ENCODE measurements at regions not wholly inside any gene's neighbourhood (a gene's known extent, or its start where the extent isn't known, plus 50 kb on each side); places are given as distances from the start of the nearest gene placed in this dataset.

DNA sequence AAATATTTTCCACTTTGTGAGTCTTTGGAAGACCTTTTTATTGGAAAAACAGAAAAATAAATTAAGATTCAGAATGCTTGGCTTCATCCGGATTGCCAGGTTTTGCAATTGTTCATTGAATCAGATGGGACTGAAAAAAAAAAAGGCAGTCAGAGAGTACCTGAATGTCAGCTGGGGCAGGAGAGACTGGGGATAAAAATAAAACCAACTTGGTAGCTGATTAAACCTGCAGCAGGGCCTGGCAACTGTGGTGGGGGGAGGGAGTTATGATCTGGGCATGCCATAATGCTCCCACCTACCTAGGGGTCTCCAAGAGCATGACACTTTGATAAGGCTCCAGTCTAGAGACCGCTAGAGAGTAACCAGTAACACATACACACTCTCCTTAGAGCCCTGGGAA is 454.4 kb downstream of the DTWD2 start:
- no peak for TF ChIP-seq CTCF (IDR thresholded peaks at IDR 0.05; ENCODE audit: insufficient read depth, low read length, poor library complexity, severe bottlenecking)
- DNase-seq (ENCODE audit: extremely low read depth, insufficient read length): no peak
- H3K4me3 ChIP-seq (replicated peaks; ENCODE audit: low read depth, low read length): no peak overlapping the region
- H3K36me3 ChIP-seq (ENCODE audit: control insufficient read depth, insufficient read depth, low read length): no peaks in the 10 kb centered on the region
- H3K27me3 ChIP-seq (replicated peaks; ENCODE audit: control insufficient read depth, insufficient read depth, low read length): no peaks in the 10 kb centered on the region

DNA sequence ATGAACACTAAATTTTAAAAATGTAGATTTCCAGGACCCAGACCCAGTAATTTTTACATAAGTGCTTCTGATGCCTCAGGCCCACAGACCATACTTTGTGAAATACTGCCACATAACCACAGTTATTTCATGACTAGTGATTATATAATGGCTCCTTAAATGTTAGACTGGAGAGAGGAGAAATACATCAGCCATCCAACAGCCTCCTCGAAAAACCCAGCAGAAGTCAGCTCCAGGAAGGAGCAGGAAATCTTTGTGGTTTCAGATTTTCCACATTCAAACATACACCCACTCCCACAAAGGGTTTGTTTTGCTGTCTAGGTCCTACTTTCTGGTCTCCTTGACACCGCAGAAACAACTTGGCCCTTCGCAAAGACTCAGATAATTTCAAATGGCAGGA is 455.2 kb downstream of the DTWD2 start:
- TF ChIP-seq CTCF (IDR thresholded peaks at IDR 0.05; ENCODE audit: insufficient read depth, low read length, poor library complexity, severe bottlenecking): no peak
- no peak overlapping the region for H3K4me3 ChIP-seq (replicated peaks; ENCODE audit: low read depth, low read length)
- H3K27me3 ChIP-seq (replicated peaks; ENCODE audit: control insufficient read depth, insufficient read depth, low read length): no peaks in the 10 kb centered on the region
- no peaks in the 10 kb centered on the region for H3K36me3 ChIP-seq (ENCODE audit: control insufficient read depth, insufficient read depth, low read length)
- no peak for DNase-seq (ENCODE audit: extremely low read depth, insufficient read length)

DNA sequence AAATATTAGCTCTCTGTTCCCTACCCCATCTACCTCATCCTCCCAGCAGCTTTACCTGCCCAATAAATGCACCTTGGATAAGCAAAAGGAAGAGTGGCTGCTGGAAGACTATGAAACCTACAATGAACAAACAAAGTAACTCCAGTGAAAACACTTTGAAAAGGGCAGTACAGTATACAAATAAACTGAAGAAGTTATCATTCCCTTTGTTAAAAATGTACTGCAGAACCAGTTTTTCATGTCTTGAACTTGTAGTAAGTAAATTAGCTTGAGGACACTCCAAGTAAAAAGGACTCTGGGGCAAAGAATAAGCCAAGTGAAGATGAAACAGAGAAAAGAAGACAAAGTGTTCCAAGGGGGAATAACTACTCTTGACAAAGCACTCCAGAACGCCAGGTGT is 457.1 kb downstream of the DTWD2 start:
- H3K4me3 ChIP-seq (replicated peaks; ENCODE audit: low read depth, low read length): no peak overlapping the region
- DNase-seq (ENCODE audit: extremely low read depth, insufficient read length): no peak
- TF ChIP-seq CTCF (IDR thresholded peaks at IDR 0.05; ENCODE audit: insufficient read depth, low read length, poor library complexity, severe bottlenecking): no peak
- H3K27me3 ChIP-seq (replicated peaks; ENCODE audit: control insufficient read depth, insufficient read depth, low read length): no peaks in the 10 kb centered on the region
- no peaks in the 10 kb centered on the region for H3K36me3 ChIP-seq (ENCODE audit: control insufficient read depth, insufficient read depth, low read length)

GRCh38 chr5:118529361-118530144 is 458.8 kb downstream of the DTWD2 start:
- TF ChIP-seq CTCF (IDR thresholded peaks at IDR 0.05; ENCODE audit: insufficient read depth, low read length, poor library complexity, severe bottlenecking): no peak
- no peaks in the 10 kb centered on the region for H3K36me3 ChIP-seq (ENCODE audit: control insufficient read depth, insufficient read depth, low read length)
- no peak overlapping the region for H3K4me3 ChIP-seq (replicated peaks; ENCODE audit: low read depth, low read length)
- no peaks in the 10 kb centered on the region for H3K27me3 ChIP-seq (replicated peaks; ENCODE audit: control insufficient read depth, insufficient read depth, low read length)
- DNase-seq (ENCODE audit: extremely low read depth, insufficient read length): no peak

GRCh38 chr5:118522626-118523025 is 465.7 kb downstream of the DTWD2 start:
- Histone ChIP-seq H3K27me3 (replicated peaks; ENCODE audit: control insufficient read depth, insufficient read depth, low read length) (no peaks in the 10 kb centered on the region), H3K4me3 (replicated peaks; ENCODE audit: low read depth, low read length) (no peak overlapping the region), H3K36me3 (ENCODE audit: control insufficient read depth, insufficient read depth, low read length) (no peaks in the 10 kb centered on the region)
- DNase-seq (ENCODE audit: extremely low read depth, insufficient read length): no peak
- no peak for TF ChIP-seq CTCF (IDR thresholded peaks at IDR 0.05; ENCODE audit: insufficient read depth, low read length, poor library complexity, severe bottlenecking)

All from GM06990 (cell line).